Left hindlimb (tissue), 1 donor: ENCODE measurements at regions not wholly inside any gene's neighbourhood (a gene's known extent, or its start where the extent isn't known, plus 50 kb on each side); places are given as distances from the start of the nearest gene placed in this dataset.
"Not testable (repeated sequence)": the region's sequence is repeated elsewhere in the genome, so short reads cannot be mapped to it uniquely, and the experiment has no call there.

ENCODE experiments used
- DNase-seq: peaks from one replicate; pipeline ENCODE4 v3.0.0-alpha.2; 2018

- DNase-seq = no peak
These were observed 185.9 kb downstream of the MEX3B start for GRCh38 chr15:81859737-81860516.

- no peak for DNase-seq
These were observed 187.2 kb downstream of the MEX3B start for GRCh38 chr15:81858586-81858985.

GRCh38 chr15:81858136-81858535 lies 187.7 kb downstream of the MEX3B start:
- no peak for DNase-seq

- DNase-seq = no peak
These were observed 189.2 kb downstream of the MEX3B start for GRCh38 chr15:81856634-81857026.

- no peak for DNase-seq
These were observed 189.7 kb downstream of the MEX3B start for GRCh38 chr15:81856001-81856633.

- DNase-seq = no peak
These were observed 192.6 kb downstream of the MEX3B start for GRCh38 chr15:81853150-81853748.

GRCh38 chr15:81852411-81853149 lies 193.2 kb downstream of the MEX3B start:
- DNase-seq = peak; percentile 40

GRCh38 chr15:81851757-81852156 lies 194.1 kb downstream of the MEX3B start:
- DNase-seq = no peak

GRCh38 chr15:81851325-81851724 lies 194.5 kb downstream of the MEX3B start:
- no peak for DNase-seq

GRCh38 chr15:81849289-81849688 lies 196.5 kb downstream of the MEX3B start:
- DNase-seq = no peak

GRCh38 chr15:81848701-81849100 lies 197.1 kb downstream of the MEX3B start:
- no peak for DNase-seq

GRCh38 chr15:81843757-81844407 lies 201.9 kb downstream of the MEX3B start:
- no peak for DNase-seq

- DNase-seq = no peak
These were observed 202.6 kb downstream of the MEX3B start for GRCh38 chr15:81843226-81843625.

- DNase-seq = no peak
These were observed 206.4 kb downstream of the MEX3B start for GRCh38 chr15:81839387-81839786.

- no peak for DNase-seq
These were observed 210.1 kb downstream of the MEX3B start for GRCh38 chr15:81835731-81836130.

- DNase-seq = no peak
These were observed 215.3 kb downstream of the MEX3B start for GRCh38 chr15:81830520-81830919.

GRCh38 chr15:81829918-81830317 lies 215.9 kb downstream of the MEX3B start:
- no peak for DNase-seq

- no peak for DNase-seq
These were observed 217.7 kb downstream of the MEX3B start for GRCh38 chr15:81828135-81828534.

GRCh38 chr15:81825136-81825535 lies 220.7 kb downstream of the MEX3B start:
- DNase-seq = no peak

GRCh38 chr15:81822587-81822986 lies 223.2 kb downstream of the MEX3B start:
- not testable (repeated sequence) for DNase-seq

GRCh38 chr15:81819924-81820635 lies 225.7 kb downstream of the MEX3B start:
- DNase-seq = no peak

- DNase-seq = no peak
These were observed 230.8 kb downstream of the MEX3B start for GRCh38 chr15:81814882-81815455.
